ENCODE measurements at regions not wholly inside any gene's neighbourhood (a gene's known extent, or its start where the extent isn't known, plus 50 kb on each side); places are given as distances from the start of the nearest gene placed in this dataset.

DNA sequence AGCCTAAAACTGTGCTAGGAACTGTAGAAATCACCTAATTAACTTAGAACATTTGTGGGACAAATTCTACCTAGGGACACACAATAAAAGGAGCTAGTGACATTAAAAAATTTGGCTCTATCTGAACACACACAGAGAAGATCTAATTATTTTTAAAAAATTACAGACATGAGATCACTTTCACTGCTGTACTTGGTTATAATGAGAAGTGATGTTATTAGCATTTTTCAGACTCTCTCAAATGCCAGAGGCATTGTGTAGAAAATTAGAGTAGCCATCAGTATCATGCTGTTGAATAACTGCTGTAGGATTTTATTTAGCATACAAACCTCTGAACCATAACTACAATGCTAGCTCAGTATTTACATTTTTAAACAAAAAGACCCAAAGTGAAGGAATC is 109.1 kb upstream of the ANK2 start:
- Histone ChIP-seq H3K36me3 (ENCODE audit: control insufficient read depth, insufficient read depth, low read length) (no peaks in the 10 kb centered on the region), H3K27ac (ENCODE audit: low read depth, low read length, severe bottlenecking) (no peak overlapping the region), H3K4me3 (ENCODE audit: extremely low read depth, insufficient read depth, low read length, poor library complexity, severe bottlenecking) (no peak overlapping the region), H3K9me3 (ENCODE audit: control insufficient read depth, low read length) (peaks cover 3% of the 10 kb centered on the region), H3K4me1 (ENCODE audit: control insufficient read depth, insufficient read depth, low read length, poor library complexity, severe bottlenecking) (no peaks in the 10 kb centered on the region)

DNA sequence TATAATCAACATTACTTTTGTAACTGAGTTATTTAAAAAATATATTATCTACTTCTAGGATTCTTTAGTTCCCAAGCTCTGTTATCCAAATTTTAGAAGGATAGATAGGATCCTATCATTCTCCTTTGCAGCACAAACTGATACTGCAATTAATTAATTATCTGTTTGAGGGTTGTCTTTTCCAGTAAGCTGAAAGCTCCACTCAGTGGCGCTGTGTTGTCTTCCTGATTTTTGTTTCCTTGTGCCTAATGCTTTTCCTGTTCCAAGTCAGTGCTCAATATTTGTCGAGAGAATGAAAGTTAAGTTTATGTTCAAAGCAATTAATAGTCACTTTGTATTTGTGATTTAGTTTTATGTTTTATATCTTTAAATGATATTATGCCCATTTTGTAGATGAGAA is 107.4 kb upstream of the ANK2 start:
- Histone ChIP-seq H3K9me3 (ENCODE audit: control insufficient read depth, low read length) (peaks cover 3% of the 10 kb centered on the region), H3K36me3 (ENCODE audit: control insufficient read depth, insufficient read depth, low read length) (no peaks in the 10 kb centered on the region), H3K4me3 (ENCODE audit: extremely low read depth, insufficient read depth, low read length, poor library complexity, severe bottlenecking) (no peak overlapping the region), H3K4me1 (ENCODE audit: control insufficient read depth, insufficient read depth, low read length, poor library complexity, severe bottlenecking) (no peaks in the 10 kb centered on the region), H3K27ac (ENCODE audit: low read depth, low read length, severe bottlenecking) (no peak overlapping the region)
- 100% methylated on average over 1 of the region's 2 CpGs; no CpG with 5 or more reads in 1 of the 2 experiments for WGBS, 2 experiments (ENCODE audit: insufficient coverage in 2 of 2)

DNA sequence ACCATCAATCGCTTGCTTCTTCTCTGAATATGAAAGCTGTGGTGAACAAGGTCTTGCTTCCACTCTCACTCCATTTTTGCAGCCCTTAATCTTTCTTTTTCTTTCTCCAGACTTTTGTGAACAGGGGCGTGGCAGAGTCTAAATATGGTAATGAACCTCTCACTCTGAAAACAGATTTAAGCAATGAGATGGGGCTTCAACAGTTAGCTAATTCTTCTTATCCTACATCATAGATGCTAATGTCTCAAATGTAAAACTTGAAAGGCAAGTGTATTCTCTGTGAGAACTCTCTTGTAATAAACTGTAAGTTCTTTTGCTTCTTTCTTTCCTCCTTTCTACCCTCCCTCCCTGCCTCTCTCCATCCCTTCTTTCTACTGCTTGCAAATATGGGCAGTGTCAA is 106.5 kb upstream of the ANK2 start:
- peaks cover 3% of the 10 kb centered on the region for H3K9me3 ChIP-seq (ENCODE audit: control insufficient read depth, low read length)
- H3K4me1 ChIP-seq (ENCODE audit: control insufficient read depth, insufficient read depth, low read length, poor library complexity, severe bottlenecking), result no peaks in the 10 kb centered on the region
- no peak overlapping the region for H3K27ac ChIP-seq (ENCODE audit: low read depth, low read length, severe bottlenecking)
- WGBS, 2 experiments (ENCODE audit: insufficient coverage in 2 of 2), result 71% methylated on average over 1 of the region's 2 CpGs; no CpG with 5 or more reads in 1 of the 2 experiments
- no peak overlapping the region for H3K4me3 ChIP-seq (ENCODE audit: extremely low read depth, insufficient read depth, low read length, poor library complexity, severe bottlenecking)
- no peaks in the 10 kb centered on the region for H3K36me3 ChIP-seq (ENCODE audit: control insufficient read depth, insufficient read depth, low read length)

DNA sequence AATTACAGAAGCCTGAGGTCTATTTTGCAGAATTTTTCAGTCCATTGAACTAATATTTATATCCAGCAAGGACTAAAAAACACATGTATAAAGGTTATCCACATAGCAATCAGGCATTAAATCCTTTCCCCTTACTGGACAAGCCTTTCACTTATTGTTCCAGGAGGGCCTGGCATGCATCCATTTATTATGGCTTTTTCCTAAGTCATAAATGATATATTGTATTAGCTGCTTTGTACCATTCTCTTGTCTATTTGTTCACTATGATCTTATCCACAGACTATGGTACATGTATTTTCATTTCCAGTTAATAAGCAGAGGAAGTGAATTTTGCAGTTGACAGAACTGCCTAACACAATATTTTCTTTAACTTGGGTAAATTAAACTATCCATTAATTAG is 105.4 kb upstream of the ANK2 start:
- peaks cover 3% of the 10 kb centered on the region for H3K9me3 ChIP-seq (ENCODE audit: control insufficient read depth, low read length)
- no peaks in the 10 kb centered on the region for H3K4me1 ChIP-seq (ENCODE audit: control insufficient read depth, insufficient read depth, low read length, poor library complexity, severe bottlenecking)
- H3K4me3 ChIP-seq (ENCODE audit: extremely low read depth, insufficient read depth, low read length, poor library complexity, severe bottlenecking), result no peak overlapping the region
- H3K36me3 ChIP-seq (ENCODE audit: control insufficient read depth, insufficient read depth, low read length), result no peaks in the 10 kb centered on the region
- no peak overlapping the region for H3K27ac ChIP-seq (ENCODE audit: low read depth, low read length, severe bottlenecking)

DNA sequence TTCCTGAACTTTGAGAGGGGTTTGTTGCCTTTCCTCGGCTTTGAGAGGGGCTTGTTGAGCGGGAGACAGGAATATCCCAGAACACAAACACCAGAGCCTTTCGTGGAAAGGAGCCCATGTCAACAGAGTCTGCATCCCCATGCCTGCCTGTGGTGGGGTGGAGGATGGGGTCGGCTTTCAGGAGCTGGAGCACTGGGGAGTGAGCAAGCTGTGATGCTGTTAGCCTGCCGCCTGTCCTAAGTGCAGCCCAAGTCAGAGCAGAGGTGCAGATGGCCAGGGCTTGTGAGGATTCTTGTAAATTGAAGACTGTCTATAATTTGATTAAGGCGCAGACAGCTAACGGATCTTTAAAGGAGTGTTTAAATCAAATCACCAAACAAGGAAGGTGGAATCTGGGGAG is 103.3 kb upstream of the ANK2 start:
- no peak overlapping the region for H3K4me3 ChIP-seq (ENCODE audit: extremely low read depth, insufficient read depth, low read length, poor library complexity, severe bottlenecking)
- WGBS, 2 experiments (ENCODE audit: insufficient coverage in 2 of 2), result 81 to 93% methylated on average over 3 of the region's 7 CpGs
- peaks cover 3% of the 10 kb centered on the region for H3K9me3 ChIP-seq (ENCODE audit: control insufficient read depth, low read length)
- no peaks in the 10 kb centered on the region for H3K36me3 ChIP-seq (ENCODE audit: control insufficient read depth, insufficient read depth, low read length)
- no peaks in the 10 kb centered on the region for H3K4me1 ChIP-seq (ENCODE audit: control insufficient read depth, insufficient read depth, low read length, poor library complexity, severe bottlenecking)
- H3K27ac ChIP-seq (ENCODE audit: low read depth, low read length, severe bottlenecking), result no peak overlapping the region

DNA sequence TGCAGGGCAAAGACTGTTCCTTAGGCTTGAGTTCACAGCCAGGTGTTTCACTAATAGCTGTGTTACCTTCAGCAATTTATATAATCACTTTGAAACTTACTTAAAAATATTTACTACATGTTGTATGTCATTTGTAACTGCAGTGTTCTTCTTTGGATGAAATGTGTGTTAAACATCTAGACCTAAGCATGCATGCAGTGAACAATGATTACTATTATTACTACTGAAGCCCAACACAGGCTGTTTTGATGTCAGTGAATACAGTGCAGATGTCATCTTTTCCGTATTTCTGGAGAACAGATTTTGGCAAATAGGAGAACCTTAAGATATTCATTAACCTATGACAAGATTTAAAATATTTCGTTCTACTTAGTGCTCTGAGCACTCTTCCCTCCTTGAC is 101.8 kb upstream of the ANK2 start:
- Histone ChIP-seq H3K9me3 (ENCODE audit: control insufficient read depth, low read length) (peaks cover 3% of the 10 kb centered on the region), H3K36me3 (ENCODE audit: control insufficient read depth, insufficient read depth, low read length) (no peaks in the 10 kb centered on the region), H3K4me3 (ENCODE audit: extremely low read depth, insufficient read depth, low read length, poor library complexity, severe bottlenecking) (no peak overlapping the region), H3K4me1 (ENCODE audit: control insufficient read depth, insufficient read depth, low read length, poor library complexity, severe bottlenecking) (no peaks in the 10 kb centered on the region), H3K27ac (ENCODE audit: low read depth, low read length, severe bottlenecking) (no peak overlapping the region)
- WGBS, 2 experiments (ENCODE audit: insufficient coverage in 2 of 2), result 85% methylated on average over 1 of the region's 2 CpGs; no CpG with 5 or more reads in 1 of the 2 experiments

DNA sequence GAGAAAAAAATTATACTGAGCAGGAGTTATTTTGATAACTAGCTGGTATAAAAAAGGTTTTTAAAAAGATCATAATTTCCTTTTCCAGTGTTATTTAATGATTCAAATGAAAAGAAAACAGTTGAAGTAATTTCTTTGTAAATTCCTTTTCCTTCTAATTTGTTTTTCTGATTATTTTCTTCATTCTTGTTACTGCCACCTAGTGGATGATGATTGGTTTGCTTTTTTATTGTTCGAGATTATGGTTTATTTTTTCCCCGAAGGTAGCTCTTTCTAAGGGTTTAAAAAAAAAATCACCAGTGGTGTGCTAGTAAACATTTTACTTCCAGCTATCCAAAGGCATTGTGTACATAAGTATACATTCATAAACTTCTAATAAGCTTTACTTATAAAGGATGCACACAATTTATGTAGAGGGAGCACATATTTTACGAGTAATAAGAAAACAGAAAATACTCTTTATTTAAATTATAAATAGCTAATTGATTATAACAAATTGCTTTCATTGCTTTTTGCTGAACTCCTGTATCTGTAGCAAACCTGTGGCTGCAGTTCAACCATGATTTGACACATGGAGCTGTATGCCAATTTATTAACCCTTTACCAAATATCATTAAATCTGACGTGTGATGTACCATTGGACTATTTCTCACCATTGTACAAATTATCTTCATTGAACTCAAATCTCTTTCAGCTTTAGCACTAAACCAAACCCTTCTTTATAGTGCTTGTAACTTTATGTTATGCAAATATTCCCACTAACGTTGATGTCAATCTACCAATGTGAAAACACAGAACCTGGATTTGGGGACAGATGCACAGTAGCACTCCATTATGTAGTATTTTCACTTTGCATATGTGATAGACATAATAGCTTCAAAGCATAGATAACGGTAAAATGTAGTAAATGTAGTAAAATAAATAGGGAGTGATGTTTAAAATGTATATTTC is 97.8 kb upstream of the ANK2 start:
- WGBS, 2 experiments (ENCODE audit: insufficient coverage in 2 of 2), result 100% methylated on average over 1 of the region's 6 CpGs; no CpG with 5 or more reads in 1 of the 2 experiments

DNA sequence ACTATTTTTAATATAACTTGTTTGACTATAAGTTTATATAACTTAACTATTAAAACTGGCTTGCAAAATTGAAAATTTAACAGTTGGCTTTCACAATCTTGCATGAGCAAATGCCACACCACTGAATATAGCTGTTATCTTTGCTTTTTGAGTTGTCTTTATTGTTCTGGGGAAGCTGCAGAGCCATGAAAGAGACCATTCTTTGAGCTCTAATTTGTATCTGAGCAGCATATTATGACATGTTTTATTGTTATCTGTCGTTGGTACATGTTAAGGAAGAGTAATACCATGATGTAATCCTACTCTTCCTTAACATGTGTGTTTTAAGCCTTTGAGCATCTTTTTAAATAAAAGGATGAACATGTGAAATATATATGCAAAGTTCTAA is 97.1 kb upstream of the ANK2 start:
- no peaks in the 10 kb centered on the region for H3K4me1 ChIP-seq (ENCODE audit: control insufficient read depth, insufficient read depth, low read length, poor library complexity, severe bottlenecking)
- WGBS, 2 experiments (ENCODE audit: insufficient coverage in 2 of 2), result no CpG with 5 or more reads among the region's 1 CpG
- H3K27ac ChIP-seq (ENCODE audit: low read depth, low read length, severe bottlenecking), result no peak overlapping the region
- H3K4me3 ChIP-seq (ENCODE audit: extremely low read depth, insufficient read depth, low read length, poor library complexity, severe bottlenecking), result no peak overlapping the region
- no peaks in the 10 kb centered on the region for H3K9me3 ChIP-seq (ENCODE audit: control insufficient read depth, low read length)
- no peaks in the 10 kb centered on the region for H3K36me3 ChIP-seq (ENCODE audit: control insufficient read depth, insufficient read depth, low read length)

More for the DNA sequence above, 97.8 kb upstream of the ANK2 start:
- no peak overlapping the region for H3K4me3 ChIP-seq (ENCODE audit: extremely low read depth, insufficient read depth, low read length, poor library complexity, severe bottlenecking)
- H3K4me1 ChIP-seq (ENCODE audit: control insufficient read depth, insufficient read depth, low read length, poor library complexity, severe bottlenecking), result no peaks in the 10 kb centered on the region
- no peaks in the 10 kb centered on the region for H3K9me3 ChIP-seq (ENCODE audit: control insufficient read depth, low read length)
- no peaks in the 10 kb centered on the region for H3K36me3 ChIP-seq (ENCODE audit: control insufficient read depth, insufficient read depth, low read length)
- H3K27ac ChIP-seq (ENCODE audit: low read depth, low read length, severe bottlenecking), result no peak overlapping the region

DNA sequence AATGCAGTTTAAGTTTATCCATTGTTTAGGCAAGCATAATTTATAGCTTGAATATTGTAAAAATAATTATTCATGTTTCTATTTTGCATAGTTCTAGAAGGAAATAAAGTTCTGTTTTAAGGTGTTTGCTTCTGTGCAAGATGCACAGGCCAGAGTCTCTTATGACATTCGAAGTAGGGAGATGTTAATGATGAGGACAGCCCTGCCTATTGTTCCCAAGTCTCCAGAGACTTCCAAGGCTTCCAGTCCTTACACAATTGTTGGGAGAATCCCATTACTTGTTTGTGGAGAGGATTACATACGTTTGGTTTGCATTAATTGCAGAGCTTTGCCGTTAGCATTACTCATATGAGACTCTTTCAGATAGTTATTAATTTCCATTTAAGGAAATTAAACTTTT is 96.2 kb upstream of the ANK2 start:
- Histone ChIP-seq H3K27ac (ENCODE audit: low read depth, low read length, severe bottlenecking) (no peak overlapping the region), H3K9me3 (ENCODE audit: control insufficient read depth, low read length) (no peaks in the 10 kb centered on the region), H3K4me1 (ENCODE audit: control insufficient read depth, insufficient read depth, low read length, poor library complexity, severe bottlenecking) (no peaks in the 10 kb centered on the region), H3K4me3 (ENCODE audit: extremely low read depth, insufficient read depth, low read length, poor library complexity, severe bottlenecking) (no peak overlapping the region), H3K36me3 (ENCODE audit: control insufficient read depth, insufficient read depth, low read length) (no peaks in the 10 kb centered on the region)
- WGBS, 2 experiments (ENCODE audit: insufficient coverage in 2 of 2), result 83% methylated on average over 1 of the region's 3 CpGs; no CpG with 5 or more reads in 1 of the 2 experiments

DNA sequence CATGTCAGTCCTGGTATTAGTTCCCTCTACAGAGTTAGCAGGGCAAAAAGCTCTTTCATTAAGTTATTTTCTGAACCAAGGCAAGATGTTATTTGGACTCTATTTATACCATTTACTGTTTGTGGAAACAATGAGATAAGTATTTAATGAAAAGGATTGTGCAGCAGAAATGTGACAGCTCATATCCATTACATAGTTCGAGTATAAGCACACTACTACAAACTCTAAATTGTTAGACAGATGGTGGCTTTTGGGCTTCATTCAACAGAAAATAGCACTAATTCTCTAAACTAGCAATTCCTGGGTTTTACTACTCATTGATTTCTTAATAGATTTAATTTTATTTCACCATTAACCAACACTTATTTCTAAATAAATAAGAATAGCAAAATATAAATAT is 95.2 kb upstream of the ANK2 start:
- Histone ChIP-seq H3K4me3 (ENCODE audit: extremely low read depth, insufficient read depth, low read length, poor library complexity, severe bottlenecking) (no peak overlapping the region), H3K36me3 (ENCODE audit: control insufficient read depth, insufficient read depth, low read length) (no peaks in the 10 kb centered on the region), H3K9me3 (ENCODE audit: control insufficient read depth, low read length) (no peaks in the 10 kb centered on the region), H3K27ac (ENCODE audit: low read depth, low read length, severe bottlenecking) (no peak overlapping the region), H3K4me1 (ENCODE audit: control insufficient read depth, insufficient read depth, low read length, poor library complexity, severe bottlenecking) (no peaks in the 10 kb centered on the region)
- WGBS, 2 experiments (ENCODE audit: insufficient coverage in 2 of 2), result no CpG with 5 or more reads among the region's 1 CpG

DNA sequence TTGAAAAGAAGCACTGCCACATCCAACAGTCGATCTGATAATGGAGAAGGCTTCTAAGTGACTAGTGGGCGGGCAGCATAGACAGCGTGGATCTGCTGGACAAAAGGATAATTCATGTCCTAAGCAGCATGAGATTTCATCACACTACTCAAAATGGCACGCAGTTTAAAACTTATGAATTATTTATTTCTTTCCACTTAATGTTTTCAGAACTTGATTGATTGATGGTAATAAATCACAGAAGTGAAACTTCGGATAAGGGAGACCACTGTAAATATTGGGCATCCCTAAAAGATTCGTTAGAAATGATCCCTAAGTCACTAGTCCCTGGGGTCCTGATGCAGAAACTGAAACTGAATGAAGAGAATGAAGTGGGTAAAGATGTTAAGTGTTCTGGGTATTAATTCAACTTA is 93.0 kb upstream of the ANK2 start:
- H3K36me3 ChIP-seq (ENCODE audit: control insufficient read depth, insufficient read depth, low read length), result no peaks in the 10 kb centered on the region
- no peak overlapping the region for H3K27ac ChIP-seq (ENCODE audit: low read depth, low read length, severe bottlenecking)
- H3K9me3 ChIP-seq (ENCODE audit: control insufficient read depth, low read length), result no peaks in the 10 kb centered on the region
- H3K4me3 ChIP-seq (ENCODE audit: extremely low read depth, insufficient read depth, low read length, poor library complexity, severe bottlenecking), result no peak overlapping the region
- no peaks in the 10 kb centered on the region for H3K4me1 ChIP-seq (ENCODE audit: control insufficient read depth, insufficient read depth, low read length, poor library complexity, severe bottlenecking)
- WGBS, 2 experiments (ENCODE audit: insufficient coverage in 2 of 2), result 85 to 89% methylated on average over 3 to 5 of the region's 6 CpGs

Data from mesodermal cell (in vitro differentiated cells).